ENCODE measurements at regions not wholly inside any gene's neighbourhood (a gene's known extent, or its start where the extent isn't known, plus 50 kb on each side); places are given as distances from the start of the nearest gene placed in this dataset.

DNA sequence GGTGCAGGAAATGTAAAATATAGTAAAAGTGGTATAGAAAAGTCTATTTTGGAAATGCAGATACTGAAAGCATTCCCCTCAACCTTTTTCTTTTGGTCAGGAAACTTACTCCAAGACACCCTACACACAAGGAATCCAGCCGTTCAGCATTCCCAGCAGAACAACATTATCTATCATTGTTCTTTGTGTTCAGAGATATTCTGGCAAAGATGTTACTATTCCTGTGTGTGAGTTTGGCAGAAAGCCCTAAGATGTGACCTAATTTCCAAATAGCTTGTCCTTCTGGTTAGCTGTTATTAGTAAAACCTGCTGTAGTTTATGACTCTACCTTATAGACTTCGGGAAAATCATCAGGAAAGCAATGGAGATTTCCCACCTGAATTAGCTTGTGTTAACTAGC lies 78.1 kb upstream of the PELI1 start:
- Histone ChIP-seq H3K9me2 (ENCODE audit: insufficient read depth, low read length) (no peaks in the 10 kb centered on the region), H3K4me3 (ENCODE audit: low read length) (no peak overlapping the region), H3K4me2 (ENCODE audit: low read length) (no peak overlapping the region), H3K27me3 (ENCODE audit: insufficient read depth, low read depth, low read length) (no peaks in the 10 kb centered on the region), H3K9ac (ENCODE audit: low read length) (no peak overlapping the region), H3K79me2 (replicated peaks; ENCODE audit: insufficient read depth, low read length) (no peaks in the 10 kb centered on the region), H3K27ac (ENCODE audit: low read length) (no peak overlapping the region), H4K20me1 (ENCODE audit: insufficient read depth) (no peaks in the 10 kb centered on the region), H3K36me3 (ENCODE audit: insufficient read depth, low read length) (no peaks in the 10 kb centered on the region), H3K9me3 (ENCODE audit: low read length) (no peaks in the 10 kb centered on the region), H2AFZ (ENCODE audit: low read depth, low read length) (no peak overlapping the region), H3F3A (ENCODE audit: insufficient read depth, low read length, poor library complexity, severe bottlenecking) (peaks cover 2% of the 10 kb centered on the region)
- TF ChIP-seq POLR2AphosphoS5 (IDR thresholded peaks at IDR 0.05) = no peak

DNA sequence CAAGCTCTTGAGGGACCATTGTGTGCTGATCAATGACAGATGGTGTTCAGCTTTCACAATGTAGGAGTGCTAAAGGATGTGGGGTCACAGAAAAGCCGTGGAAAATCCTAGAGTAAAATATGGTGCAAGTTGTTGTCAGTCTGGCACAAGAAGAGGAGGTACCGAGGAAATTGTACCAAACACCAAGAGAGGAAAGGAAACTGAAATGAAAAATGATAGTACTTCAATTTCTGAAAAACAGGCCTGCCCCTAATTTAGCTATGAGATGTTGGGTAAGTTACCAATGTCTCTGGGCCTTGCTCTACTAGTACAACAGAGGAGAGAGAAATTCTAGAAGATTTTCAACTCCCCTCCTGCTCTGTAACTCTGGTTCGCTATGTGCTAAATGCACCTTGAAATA lies 78.8 kb upstream of the PELI1 start:
- Histone ChIP-seq H3F3A (ENCODE audit: insufficient read depth, low read length, poor library complexity, severe bottlenecking) (peaks cover 7% of the 10 kb centered on the region), H3K27ac (ENCODE audit: low read length) (no peak overlapping the region)

DNA sequence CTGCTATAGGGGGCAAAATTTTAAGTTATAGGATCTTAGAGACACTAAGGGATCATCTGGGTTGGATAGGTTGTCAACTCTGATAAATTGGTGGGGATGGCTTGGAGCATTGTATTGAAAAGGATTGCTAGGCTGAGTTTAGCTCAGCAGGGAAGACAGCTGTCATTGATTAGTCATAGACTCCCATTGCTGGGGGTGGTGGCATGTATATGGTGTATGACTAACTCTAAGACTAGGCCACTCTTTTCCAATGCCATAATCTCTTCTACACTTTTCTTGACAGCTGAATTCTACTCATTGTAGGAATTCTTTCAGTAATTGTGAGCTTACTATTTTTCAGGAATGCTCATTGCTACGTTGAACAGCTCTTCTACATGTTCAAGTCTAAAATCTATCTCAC lies 81.3 kb upstream of the PELI1 start:
- Histone ChIP-seq H3K79me2 (replicated peaks; ENCODE audit: insufficient read depth, low read length) (no peaks in the 10 kb centered on the region), H3F3A (ENCODE audit: insufficient read depth, low read length, poor library complexity, severe bottlenecking) (peaks cover 7% of the 10 kb centered on the region), H3K9me3 (ENCODE audit: low read length) (no peaks in the 10 kb centered on the region), H3K36me3 (ENCODE audit: insufficient read depth, low read length) (no peaks in the 10 kb centered on the region), H3K27ac (ENCODE audit: low read length) (no peak overlapping the region), H3K4me3 (ENCODE audit: low read length) (no peak overlapping the region), H3K9me2 (ENCODE audit: insufficient read depth, low read length) (no peaks in the 10 kb centered on the region), H3K4me2 (ENCODE audit: low read length) (no peak overlapping the region), H3K27me3 (ENCODE audit: insufficient read depth, low read depth, low read length) (no peaks in the 10 kb centered on the region), H3K9ac (ENCODE audit: low read length) (no peak overlapping the region), H4K20me1 (ENCODE audit: insufficient read depth) (no peaks in the 10 kb centered on the region), H2AFZ (ENCODE audit: low read depth, low read length) (no peak overlapping the region)
- TF ChIP-seq MXI1 (conservative IDR thresholded peaks at IDR 0.05; ENCODE audit: poor library complexity, severe bottlenecking) (no peak), EP300 (conservative IDR thresholded peaks at IDR 0.05; ENCODE audit: poor library complexity, severe bottlenecking) (no peak), TAF1 (IDR thresholded peaks at IDR 0.05; ENCODE audit: low read depth) (no peak), POLR2AphosphoS5 (IDR thresholded peaks at IDR 0.05) (no peak), RAD21 (conservative IDR thresholded peaks at IDR 0.05) (no peak), EZH2 (IDR thresholded peaks at IDR 0.05; ENCODE audit: borderline replicate concordance, insufficient read depth, low read length, poor library complexity, severe bottlenecking) (no peak), SMC3 (conservative IDR thresholded peaks at IDR 0.05; ENCODE audit: poor library complexity) (no peak)
- TF ChIP-seq, protein P1, sequence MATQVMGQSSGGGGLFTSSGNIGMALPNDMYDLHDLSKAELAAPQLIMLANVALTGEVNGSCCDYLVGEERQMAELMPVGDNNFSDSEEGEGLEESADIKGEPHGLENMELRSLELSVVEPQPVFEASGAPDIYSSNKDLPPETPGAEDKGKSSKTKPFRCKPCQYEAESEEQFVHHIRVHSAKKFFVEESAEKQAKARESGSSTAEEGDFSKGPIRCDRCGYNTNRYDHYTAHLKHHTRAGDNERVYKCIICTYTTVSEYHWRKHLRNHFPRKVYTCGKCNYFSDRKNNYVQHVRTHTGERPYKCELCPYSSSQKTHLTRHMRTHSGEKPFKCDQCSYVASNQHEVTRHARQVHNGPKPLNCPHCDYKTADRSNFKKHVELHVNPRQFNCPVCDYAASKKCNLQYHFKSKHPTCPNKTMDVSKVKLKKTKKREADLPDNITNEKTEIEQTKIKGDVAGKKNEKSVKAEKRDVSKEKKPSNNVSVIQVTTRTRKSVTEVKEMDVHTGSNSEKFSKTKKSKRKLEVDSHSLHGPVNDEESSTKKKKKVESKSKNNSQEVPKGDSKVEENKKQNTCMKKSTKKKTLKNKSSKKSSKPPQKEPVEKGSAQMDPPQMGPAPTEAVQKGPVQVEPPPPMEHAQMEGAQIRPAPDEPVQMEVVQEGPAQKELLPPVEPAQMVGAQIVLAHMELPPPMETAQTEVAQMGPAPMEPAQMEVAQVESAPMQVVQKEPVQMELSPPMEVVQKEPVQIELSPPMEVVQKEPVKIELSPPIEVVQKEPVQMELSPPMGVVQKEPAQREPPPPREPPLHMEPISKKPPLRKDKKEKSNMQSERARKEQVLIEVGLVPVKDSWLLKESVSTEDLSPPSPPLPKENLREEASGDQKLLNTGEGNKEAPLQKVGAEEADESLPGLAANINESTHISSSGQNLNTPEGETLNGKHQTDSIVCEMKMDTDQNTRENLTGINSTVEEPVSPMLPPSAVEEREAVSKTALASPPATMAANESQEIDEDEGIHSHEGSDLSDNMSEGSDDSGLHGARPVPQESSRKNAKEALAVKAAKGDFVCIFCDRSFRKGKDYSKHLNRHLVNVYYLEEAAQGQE (IDR thresholded peaks at IDR 0.05; ENCODE audit: borderline replicate concordance) = no peak
- TF ChIP-seq, protein P2, sequence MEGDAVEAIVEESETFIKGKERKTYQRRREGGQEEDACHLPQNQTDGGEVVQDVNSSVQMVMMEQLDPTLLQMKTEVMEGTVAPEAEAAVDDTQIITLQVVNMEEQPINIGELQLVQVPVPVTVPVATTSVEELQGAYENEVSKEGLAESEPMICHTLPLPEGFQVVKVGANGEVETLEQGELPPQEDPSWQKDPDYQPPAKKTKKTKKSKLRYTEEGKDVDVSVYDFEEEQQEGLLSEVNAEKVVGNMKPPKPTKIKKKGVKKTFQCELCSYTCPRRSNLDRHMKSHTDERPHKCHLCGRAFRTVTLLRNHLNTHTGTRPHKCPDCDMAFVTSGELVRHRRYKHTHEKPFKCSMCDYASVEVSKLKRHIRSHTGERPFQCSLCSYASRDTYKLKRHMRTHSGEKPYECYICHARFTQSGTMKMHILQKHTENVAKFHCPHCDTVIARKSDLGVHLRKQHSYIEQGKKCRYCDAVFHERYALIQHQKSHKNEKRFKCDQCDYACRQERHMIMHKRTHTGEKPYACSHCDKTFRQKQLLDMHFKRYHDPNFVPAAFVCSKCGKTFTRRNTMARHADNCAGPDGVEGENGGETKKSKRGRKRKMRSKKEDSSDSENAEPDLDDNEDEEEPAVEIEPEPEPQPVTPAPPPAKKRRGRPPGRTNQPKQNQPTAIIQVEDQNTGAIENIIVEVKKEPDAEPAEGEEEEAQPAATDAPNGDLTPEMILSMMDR (IDR thresholded peaks at IDR 0.05; ENCODE audit: poor library complexity, severe bottlenecking) = no peak

More for the DNA sequence above, 78.8 kb upstream of the PELI1 start:
- H4K20me1 ChIP-seq (ENCODE audit: insufficient read depth) = no peaks in the 10 kb centered on the region
- no peaks in the 10 kb centered on the region for H3K27me3 ChIP-seq (ENCODE audit: insufficient read depth, low read depth, low read length)
- no peak overlapping the region for H3K4me2 ChIP-seq (ENCODE audit: low read length)
- H3K4me3 ChIP-seq (ENCODE audit: low read length) = no peak overlapping the region
- H3K79me2 ChIP-seq (replicated peaks; ENCODE audit: insufficient read depth, low read length) = no peaks in the 10 kb centered on the region
- H3K9me2 ChIP-seq (ENCODE audit: insufficient read depth, low read length) = no peaks in the 10 kb centered on the region
- no peak overlapping the region for H3K9ac ChIP-seq (ENCODE audit: low read length)
- no peak overlapping the region for H2AFZ ChIP-seq (ENCODE audit: low read depth, low read length)
- TF ChIP-seq EP300 (conservative IDR thresholded peaks at IDR 0.05; ENCODE audit: poor library complexity, severe bottlenecking) (peak; percentile 26), POLR2AphosphoS5 (IDR thresholded peaks at IDR 0.05) (no peak)
- no peaks in the 10 kb centered on the region for H3K36me3 ChIP-seq (ENCODE audit: insufficient read depth, low read length)
- no peaks in the 10 kb centered on the region for H3K9me3 ChIP-seq (ENCODE audit: low read length)
